ENCODE measurements at regions not wholly inside any gene's neighbourhood (a gene's known extent, or its start where the extent isn't known, plus 50 kb on each side); places are given as distances from the start of the nearest gene placed in this dataset.
"Not testable (repeated sequence)": the region's sequence is repeated elsewhere in the genome, so short reads cannot be mapped to it uniquely, and the experiment has no call there.

- H3K4me3 ChIP-seq; in situ Hi-C loops (cut with MboI; ENCODE audit: low pct_ligation_motif_present in 1 of 4, low pct_unique_long_range_greater_than_20kb in 1 of 4, low sequenced_read_pairs in 3 of 4); H3K27ac ChIP-seq; intact Hi-C loops (cut with DNase I; ENCODE audit: low total_unique reads); H3K4me1 ChIP-seq; H3K9me3 ChIP-seq; H3K36me3 ChIP-seq; H3K27me3 ChIP-seq; DNase-seq: not testable (repeated sequence)
- 22% methylated on average over 4 of the region's 4 CpGs; no CpG with 5 or more reads in 1 of the 2 donors for WGBS, 2 donors (ENCODE audit: low coverage in 1 of 2)
- peak; percentile 37 to 58 (median 51) for TF ChIP-seq CTCF (IDR thresholded peaks at IDR 0.05)
Measured at GRCh38 chr11:67799808-67800207, 125.4 kb upstream of the ALDH3B2 start.

GRCh38 chr11:67797726-67798521 lies 123.5 kb upstream of the ALDH3B2 start:
- H3K4me1 ChIP-seq; DNase-seq; in situ Hi-C loops (cut with MboI; ENCODE audit: low pct_ligation_motif_present in 1 of 4, low pct_unique_long_range_greater_than_20kb in 1 of 4, low sequenced_read_pairs in 3 of 4); H3K9me3 ChIP-seq; H3K27ac ChIP-seq; H3K36me3 ChIP-seq; intact Hi-C loops (cut with DNase I; ENCODE audit: low total_unique reads); H3K27me3 ChIP-seq; H3K4me3 ChIP-seq: not testable (repeated sequence)
- WGBS, 2 donors (ENCODE audit: low coverage in 1 of 2), result 95 to 100% methylated on average over 1 to 15 of the region's 15 CpGs

- Histone ChIP-seq H3K27ac (no peak overlapping the region), H3K4me1 (peaks cover 0 to 5% (median 2%) of the 10 kb centered on the region in 4 donors), H3K27me3 (no peaks in the 10 kb centered on the region), H3K9me3 (no peaks in the 10 kb centered on the region), H3K36me3 (no peaks in the 10 kb centered on the region), H3K4me3 (no peak overlapping the region)
- in situ Hi-C loops (cut with MboI; ENCODE audit: low pct_ligation_motif_present in 1 of 4, low pct_unique_long_range_greater_than_20kb in 1 of 4, low sequenced_read_pairs in 3 of 4) (no loop called here), intact Hi-C loops (cut with DNase I; ENCODE audit: low total_unique reads) (no loop called here)
- no peak for DNase-seq
- 91% methylated on average over 12 of the region's 12 CpGs; no CpG with 5 or more reads in 1 of the 2 donors for WGBS, 2 donors (ENCODE audit: low coverage in 1 of 2)
- TF ChIP-seq POLR2AphosphoS5 (IDR thresholded peaks at IDR 0.05) (no peak), CTCF (IDR thresholded peaks at IDR 0.05) (no peak), EP300 (IDR thresholded peaks at IDR 0.05; ENCODE audit: low read depth) (no peak), POLR2A (IDR thresholded peaks at IDR 0.05) (no peak)
Measured at GRCh38 chr11:67795746-67796145, 121.3 kb upstream of the ALDH3B2 start.

GRCh38 chr11:67793750-67794149 lies 119.3 kb upstream of the ALDH3B2 start:
- intact Hi-C loops (cut with DNase I; ENCODE audit: low total_unique reads); H3K27ac ChIP-seq; DNase-seq; H3K4me1 ChIP-seq; in situ Hi-C loops (cut with MboI; ENCODE audit: low pct_ligation_motif_present in 1 of 4, low pct_unique_long_range_greater_than_20kb in 1 of 4, low sequenced_read_pairs in 3 of 4); H3K27me3 ChIP-seq; H3K4me3 ChIP-seq; H3K36me3 ChIP-seq; H3K9me3 ChIP-seq: not testable (repeated sequence)
- WGBS, 2 donors (ENCODE audit: low coverage in 1 of 2), result 67 to 71% methylated on average over 3 to 8 of the region's 8 CpGs

- H3K4me3 ChIP-seq; intact Hi-C loops (cut with DNase I; ENCODE audit: low total_unique reads); H3K36me3 ChIP-seq; H3K27me3 ChIP-seq; in situ Hi-C loops (cut with MboI; ENCODE audit: low pct_ligation_motif_present in 1 of 4, low pct_unique_long_range_greater_than_20kb in 1 of 4, low sequenced_read_pairs in 3 of 4); H3K27ac ChIP-seq; H3K9me3 ChIP-seq; H3K4me1 ChIP-seq: not testable (repeated sequence)
- peak; percentile 59 to 63 (median 63) for TF ChIP-seq CTCF (IDR thresholded peaks at IDR 0.05)
- WGBS, 2 donors (ENCODE audit: low coverage in 1 of 2), result 0 to 27% methylated on average over 4 to 26 of the region's 26 CpGs
- DNase-seq, result peak; percentile 61
Measured at GRCh38 chr11:67792273-67792990, 118.0 kb upstream of the ALDH3B2 start.

- H3K27ac ChIP-seq; H3K27me3 ChIP-seq; H3K4me1 ChIP-seq; H3K9me3 ChIP-seq; H3K36me3 ChIP-seq; intact Hi-C loops (cut with DNase I; ENCODE audit: low total_unique reads); H3K4me3 ChIP-seq; in situ Hi-C loops (cut with MboI; ENCODE audit: low pct_ligation_motif_present in 1 of 4, low pct_unique_long_range_greater_than_20kb in 1 of 4, low sequenced_read_pairs in 3 of 4): not testable (repeated sequence)
- peak; percentile 42 for DNase-seq
- 20 to 40% methylated on average over 1 to 11 of the region's 11 CpGs for WGBS, 2 donors (ENCODE audit: low coverage in 1 of 2)
Measured at GRCh38 chr11:67791598-67792170, 117.3 kb upstream of the ALDH3B2 start.

- H3K4me3 ChIP-seq; H3K9me3 ChIP-seq; in situ Hi-C loops (cut with MboI; ENCODE audit: low pct_ligation_motif_present in 1 of 4, low pct_unique_long_range_greater_than_20kb in 1 of 4, low sequenced_read_pairs in 3 of 4); H3K4me1 ChIP-seq; H3K36me3 ChIP-seq; H3K27me3 ChIP-seq: not testable (repeated sequence)
- WGBS, 2 donors (ENCODE audit: low coverage in 1 of 2), result 30 to 60% methylated on average over 1 to 5 of the region's 5 CpGs
- intact Hi-C loops (cut with DNase I; ENCODE audit: low total_unique reads), result loop anchor here (2.0 kb wide), 1 partner anchor 160 kb away; the partner anchor contains the start of gene NUDT8
- DNase-seq, result peak; percentile 59
- H3K27ac ChIP-seq, result peak overlapping the region; percentile 17 to 67 (median 60)
Measured at GRCh38 chr11:67788341-67788695, 113.9 kb upstream of the ALDH3B2 start.
